ENCODE measurements at regions not wholly inside any gene's neighbourhood (a gene's known extent, or its start where the extent isn't known, plus 50 kb on each side); places are given as distances from the start of the nearest gene placed in this dataset.

- no peak for TF ChIP-seq CEBPB (IDR thresholded peaks at IDR 0.05; ENCODE audit: borderline replicate concordance in 1 of 2, low read depth in 2 of 2, low read length in 2 of 2)
- no peak for TF ChIP-seq POLR2A (IDR thresholded peaks at IDR 0.05; ENCODE audit: low read depth, low read length)
- no peak for TF ChIP-seq MTA3 (IDR thresholded peaks at IDR 0.05; ENCODE audit: borderline replicate concordance, low read length)
- no peak for TF ChIP-seq USF2 (IDR thresholded peaks at IDR 0.05; ENCODE audit: borderline replicate concordance, low read depth, low read length)
- no peak for TF ChIP-seq CTCF (IDR thresholded peaks at IDR 0.05 in 2 of 3, conservative IDR thresholded peaks at IDR 0.05 in 1 of 3; ENCODE audit: control insufficient read depth in 2 of 3, extremely low read depth in 1 of 3, insufficient read depth in 1 of 3, low read depth in 3 of 3, low read length in 3 of 3)
- no peak for TF ChIP-seq RAD21 (IDR thresholded peaks at IDR 0.05; ENCODE audit: insufficient read depth, low read depth, low read length)
Measured at GRCh38 chr20:41932431-41932830, 314.3 kb upstream of the CHD6 start.
